ENCODE measurements at regions not wholly inside any gene's neighbourhood (a gene's known extent, or its start where the extent isn't known, plus 50 kb on each side); places are given as distances from the start of the nearest gene placed in this dataset.

- ChIA-PET POLR2A (no interaction called here), CTCF (no interaction called here)
- no peak overlapping the region for H3K4me3 ChIP-seq (ENCODE audit: low read depth, low read length)
- TF ChIP-seq CTCF (IDR thresholded peaks at IDR 0.05; ENCODE audit: insufficient read depth, low read length, missing control alignments) = no peak
- no peak for DNase-seq (ENCODE audit: low read depth, low spot score)
These were observed 1857.4 kb downstream of the NCAM2 start for GRCh38 chr21:22855581-22855980.

- CTCF ChIA-PET = no interaction called here
- POLR2A ChIA-PET = no interaction called here
- TF ChIP-seq CTCF (IDR thresholded peaks at IDR 0.05; ENCODE audit: insufficient read depth, low read length, missing control alignments) = no peak
- DNase-seq (ENCODE audit: low read depth, low spot score) = no peak
- no peak overlapping the region for H3K4me3 ChIP-seq (ENCODE audit: low read depth, low read length)
These were observed 1873.5 kb downstream of the NCAM2 start for GRCh38 chr21:22871692-22872091.

- TF ChIP-seq CTCF (IDR thresholded peaks at IDR 0.05; ENCODE audit: insufficient read depth, low read length, missing control alignments) = no peak
- H3K4me3 ChIP-seq (ENCODE audit: low read depth, low read length) = no peak overlapping the region
- DNase-seq (ENCODE audit: low read depth, low spot score) = no peak
- ChIA-PET CTCF (no interaction called here), POLR2A (no interaction called here)
These were observed 1882.4 kb downstream of the NCAM2 start for GRCh38 chr21:22880573-22880972.

- ChIA-PET CTCF (no interaction called here), POLR2A (no interaction called here)
- no peak for TF ChIP-seq CTCF (IDR thresholded peaks at IDR 0.05; ENCODE audit: insufficient read depth, low read length, missing control alignments)
- H3K4me3 ChIP-seq (ENCODE audit: low read depth, low read length) = no peak overlapping the region
- no peak for DNase-seq (ENCODE audit: low read depth, low spot score)
These were observed 1882.9 kb downstream of the NCAM2 start for GRCh38 chr21:22881131-22881530.

- ChIA-PET POLR2A (no interaction called here), CTCF (no interaction called here)
- no peak for DNase-seq (ENCODE audit: low read depth, low spot score)
These were observed 1886.9 kb downstream of the NCAM2 start for GRCh38 chr21:22885079-22885478.

GRCh38 chr21:22885614-22886013, 1887.4 kb downstream of the NCAM2 start:
- TF ChIP-seq CTCF (IDR thresholded peaks at IDR 0.05; ENCODE audit: insufficient read depth, low read length, missing control alignments) = no peak
- H3K4me3 ChIP-seq (ENCODE audit: low read depth, low read length) = no peak overlapping the region
- POLR2A ChIA-PET = no interaction called here
- no peak for DNase-seq (ENCODE audit: low read depth, low spot score)
- CTCF ChIA-PET = no interaction called here

More at GRCh38 chr21:22885079-22885478, 1886.9 kb downstream of the NCAM2 start:
- no peak for TF ChIP-seq CTCF (IDR thresholded peaks at IDR 0.05; ENCODE audit: insufficient read depth, low read length, missing control alignments)
- no peak overlapping the region for H3K4me3 ChIP-seq (ENCODE audit: low read depth, low read length)

Data from AG04449 (cell line).